Neural progenitor cell (in vitro differentiated cells): ENCODE measurements at regions not wholly inside any gene's neighbourhood (a gene's known extent, or its start where the extent isn't known, plus 50 kb on each side); places are given as distances from the start of the nearest gene placed in this dataset.

Experiments
- DNase-seq: peaks from one replicate; pipeline ENCODE4 v3.0.0-alpha.2; 2016; ENCODE audit warnings: low spot score
- H2AFZ ChIP-seq: fragments of 200-600 bp; sonication (generic); replicated peaks from 2 replicates; pipeline ENCODE4 v1.6.1; 2016; ENCODE audit warnings: antibody characterized with exemption
- H3F3A ChIP-seq: fragments of 200-600 bp; sonication (generic); 2 replicates; pipeline ENCODE4 v1.6.1; 2016; ENCODE audit warnings: antibody characterized with exemption, low read depth
- H3K27ac ChIP-seq: fragments of 200-600 bp; sonication (generic); 2 replicates; pipeline ENCODE4 v1.5.1; 2016; ENCODE audit warnings: mild to moderate bottlenecking
- H3K27me3 ChIP-seq: fragments of 200-600 bp; sonication (generic); 2 replicates; pipeline ENCODE4 v1.6.1; 2016; ENCODE audit warnings: mild to moderate bottlenecking, moderate library complexity
- H3K36me3 ChIP-seq: fragments of 200-600 bp; sonication (generic); 2 replicates; pipeline ENCODE4 v1.5.1; 2016
- H3K4me1 ChIP-seq: fragments of 200-600 bp; sonication (generic); 2 replicates; pipeline ENCODE4 v1.6.1; 2016; ENCODE audit warnings: mixed run types
- H3K4me2 ChIP-seq: fragments of 200-600 bp; sonication (generic); 2 replicates; pipeline ENCODE4 v1.6.1; 2016
- H3K4me3 ChIP-seq: fragments of 200-600 bp; sonication (generic); 2 replicates; pipeline ENCODE4 v1.5.1; 2016
- H3K79me2 ChIP-seq: fragments of 200-600 bp; sonication (generic); 2 replicates; pipeline ENCODE4 v1.6.1; 2016; ENCODE audit warnings: low read depth
- H3K9ac ChIP-seq: fragments of 200-600 bp; sonication (generic); 2 replicates; pipeline ENCODE4 v1.6.1; 2016
- H3K9me3 ChIP-seq: fragments of 200-600 bp; sonication (generic); 2 replicates; pipeline ENCODE4 v1.5.1; 2016; ENCODE audit warnings: low read depth
- H4K20me1 ChIP-seq: fragments of 200-600 bp; sonication (generic); 2 replicates; pipeline ENCODE4 v1.6.1; 2016; ENCODE audit warnings: low read depth
- H3K27ac Mint-ChIP-seq: 3 replicates; pipeline ENCODE4 v1.8.0; 2021; ENCODE audit warnings: mixed read lengths
- H3K27me3 Mint-ChIP-seq: 2 replicates; pipeline ENCODE4 v1.8.0; 2022; ENCODE audit warnings: low read depth, mild to moderate bottlenecking, inconsistent platforms, moderate library complexity, mixed read lengths; ENCODE audit not compliant: insufficient read depth
- H3K36me3 Mint-ChIP-seq: 3 replicates; pipeline ENCODE4 v1.8.0; 2021; ENCODE audit warnings: mixed read lengths
- H3K4me1 Mint-ChIP-seq: 3 replicates; pipeline ENCODE4 v1.8.0; 2021; ENCODE audit warnings: mixed read lengths
- H3K4me3 Mint-ChIP-seq: 3 replicates; pipeline ENCODE4 v1.8.0; 2021; ENCODE audit warnings: mild to moderate bottlenecking, moderate library complexity, mixed read lengths
- H3K9me3 Mint-ChIP-seq: 3 replicates; pipeline ENCODE4 v1.8.0; 2020; ENCODE audit warnings: mixed read lengths
- CTCF ChIP-seq: fragments of 200-600 bp; sonication (generic); IDR thresholded peaks from 2 replicates; pipeline ENCODE4 v1.5.1; 2017; ENCODE audit warnings: antibody characterized with exemption, mild to moderate bottlenecking
- EZH2 ChIP-seq: fragments of 200-600 bp; sonication (generic); IDR thresholded peaks from 2 replicates; pipeline ENCODE4 v1.6.1; 2017; ENCODE audit warnings: antibody characterized with exemption, mild to moderate bottlenecking, moderate library complexity
- EZH2phosphoT487 ChIP-seq: fragments of 200-600 bp; sonication (generic); IDR thresholded peaks from 2 replicates; pipeline ENCODE4 v1.6.1; 2017; ENCODE audit warnings: antibody characterized with exemption

- Histone ChIP-seq H3K4me3 (no peak overlapping the region), H3K4me2 (no peak overlapping the region), H3K9ac (no peak overlapping the region), H3F3A (no peaks in the 10 kb centered on the region), H4K20me1 (no peaks in the 10 kb centered on the region), H3K79me2 (no peaks in the 10 kb centered on the region), H3K27ac (no peak overlapping the region), H3K9me3 (no peaks in the 10 kb centered on the region), H3K4me1 (no peaks in the 10 kb centered on the region), H3K36me3 (no peaks in the 10 kb centered on the region), H2AFZ (no peak overlapping the region), H3K27me3 (no peaks in the 10 kb centered on the region)
- H3K4me3 Mint-ChIP-seq: no peak overlapping the region
- no peak for DNase-seq
- no peak overlapping the region for H3K27ac Mint-ChIP-seq
- peaks cover 2% of the 10 kb centered on the region for H3K27me3 Mint-ChIP-seq
- H3K4me1 Mint-ChIP-seq: no peaks in the 10 kb centered on the region
- no peak for TF ChIP-seq CTCF
- no peak for TF ChIP-seq EZH2phosphoT487
- no peak for TF ChIP-seq EZH2
- H3K9me3 Mint-ChIP-seq: peaks cover 4% of the 10 kb centered on the region
- H3K36me3 Mint-ChIP-seq: no peaks in the 10 kb centered on the region
Observed at GRCh38 chr4:189305500-189305899, 635.2 kb upstream of the FRG1 start.

DNA sequence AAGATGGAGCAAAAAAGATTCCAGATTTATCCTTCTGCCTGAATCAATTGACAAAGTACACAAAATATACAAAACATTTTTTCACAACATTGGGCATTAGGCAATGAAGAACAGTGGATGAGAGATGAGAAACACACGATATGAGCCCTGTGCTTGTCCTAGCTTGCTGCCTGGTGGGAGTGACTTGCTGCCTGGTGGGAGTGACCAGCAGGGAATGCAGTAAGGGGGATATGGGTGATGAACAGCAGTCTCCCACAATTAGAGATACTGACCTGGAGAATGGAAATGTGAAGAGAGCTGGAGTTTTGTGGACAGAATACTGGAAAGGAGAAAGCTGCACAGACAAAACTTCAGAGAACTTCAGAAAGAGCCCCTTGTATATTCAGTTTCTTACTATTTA, 629.4 kb upstream of the FRG1 start:
- Histone ChIP-seq H3K4me3 (no peak overlapping the region), H4K20me1 (no peaks in the 10 kb centered on the region), H3K36me3 (no peaks in the 10 kb centered on the region), H3K4me1 (no peaks in the 10 kb centered on the region), H3K9ac (no peak overlapping the region), H3F3A (no peaks in the 10 kb centered on the region), H3K9me3 (no peaks in the 10 kb centered on the region), H2AFZ (no peak overlapping the region), H3K4me2 (no peak overlapping the region), H3K79me2 (no peaks in the 10 kb centered on the region), H3K27me3 (no peaks in the 10 kb centered on the region), H3K27ac (no peak overlapping the region)
- H3K4me1 Mint-ChIP-seq: no peaks in the 10 kb centered on the region
- no peaks in the 10 kb centered on the region for H3K36me3 Mint-ChIP-seq
- TF ChIP-seq EZH2 (no peak), CTCF (no peak), EZH2phosphoT487 (no peak)
- H3K4me3 Mint-ChIP-seq: no peak overlapping the region
- H3K27ac Mint-ChIP-seq: no peak overlapping the region
- H3K9me3 Mint-ChIP-seq: peaks cover 10% of the 10 kb centered on the region
- H3K27me3 Mint-ChIP-seq: no peaks in the 10 kb centered on the region
- DNase-seq: no peak

DNA sequence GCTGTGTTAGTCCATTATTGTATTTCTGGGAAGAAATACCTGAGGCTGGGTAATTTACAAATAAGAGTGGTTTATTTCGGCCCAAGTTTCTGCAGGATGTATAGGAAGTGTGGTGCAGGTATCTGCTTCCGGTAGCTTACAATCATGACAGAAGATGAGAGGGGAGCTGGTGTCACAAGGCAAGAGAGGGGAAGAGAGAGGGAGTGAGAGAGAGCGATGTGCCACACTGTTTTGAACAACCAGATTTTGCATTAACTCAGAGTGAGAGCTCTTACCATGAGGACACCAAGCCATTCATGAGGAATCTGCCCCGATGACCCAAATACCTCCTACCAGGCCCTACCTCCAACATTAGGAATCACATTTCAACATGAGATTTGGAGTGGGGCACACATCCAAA, 627.6 kb upstream of the FRG1 start:
- H3K9me3 Mint-ChIP-seq: peaks cover 8% of the 10 kb centered on the region
- no peak overlapping the region for H3K4me3 ChIP-seq
- no peaks in the 10 kb centered on the region for H3K9me3 ChIP-seq
- TF ChIP-seq CTCF: no peak
- no peak for TF ChIP-seq EZH2phosphoT487
- no peak for TF ChIP-seq EZH2
- no peak overlapping the region for H3K4me2 ChIP-seq
- no peaks in the 10 kb centered on the region for H3K4me1 Mint-ChIP-seq
- H3K79me2 ChIP-seq: no peaks in the 10 kb centered on the region
- H3K4me3 Mint-ChIP-seq: no peak overlapping the region
- H3K27me3 ChIP-seq: no peaks in the 10 kb centered on the region
- H3K27ac ChIP-seq: no peak overlapping the region
- H3K27me3 Mint-ChIP-seq: no peaks in the 10 kb centered on the region
- H3K36me3 Mint-ChIP-seq: no peaks in the 10 kb centered on the region
- DNase-seq: no peak
- H3K9ac ChIP-seq: no peak overlapping the region
- H3K36me3 ChIP-seq: no peaks in the 10 kb centered on the region
- no peaks in the 10 kb centered on the region for H3K4me1 ChIP-seq
- no peaks in the 10 kb centered on the region for H3F3A ChIP-seq
- H3K27ac Mint-ChIP-seq: no peak overlapping the region
- H2AFZ ChIP-seq: no peak overlapping the region
- H4K20me1 ChIP-seq: no peaks in the 10 kb centered on the region
